GM11168 (cell line): ENCODE measurements at regions not wholly inside any gene's neighbourhood (a gene's known extent, or its start where the extent isn't known, plus 50 kb on each side); places are given as distances from the start of the nearest gene placed in this dataset.

Experiments
- in situ Hi-C: fragments of 300-500 bp; cut with MboI; formaldehyde crosslinking; loops from one replicate; pipeline ENCODE4 v1.12.0; 2022; ENCODE audit warnings: low sequenced_read_pairs; ENCODE audit not compliant: unreplicated experiment

- in situ Hi-C loops: no loop called here
These were observed 637.8 kb downstream of the BRD1 start for GRCh38 chr22:49189871-49190270.

DNA sequence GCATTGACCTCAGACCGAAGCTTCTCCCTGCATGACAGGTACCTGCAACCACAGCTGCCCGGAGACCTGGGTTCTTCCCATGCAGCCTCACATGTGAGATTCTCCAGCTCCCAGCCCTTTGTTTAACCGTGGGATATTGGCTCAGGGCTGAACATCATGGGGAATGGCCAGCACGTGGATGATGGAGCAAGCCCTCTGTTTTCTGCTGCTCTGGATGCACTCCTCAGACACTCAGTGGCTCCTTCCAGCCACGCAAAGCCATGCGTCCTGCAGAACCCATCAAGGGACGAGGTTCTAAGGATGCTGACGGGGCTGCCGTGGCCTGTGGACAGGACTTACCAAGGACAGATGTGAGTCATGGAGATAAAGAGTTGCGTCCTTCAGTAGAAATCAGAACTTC is 639.1 kb downstream of the BRD1 start:
- in situ Hi-C loops: no loop called here

DNA sequence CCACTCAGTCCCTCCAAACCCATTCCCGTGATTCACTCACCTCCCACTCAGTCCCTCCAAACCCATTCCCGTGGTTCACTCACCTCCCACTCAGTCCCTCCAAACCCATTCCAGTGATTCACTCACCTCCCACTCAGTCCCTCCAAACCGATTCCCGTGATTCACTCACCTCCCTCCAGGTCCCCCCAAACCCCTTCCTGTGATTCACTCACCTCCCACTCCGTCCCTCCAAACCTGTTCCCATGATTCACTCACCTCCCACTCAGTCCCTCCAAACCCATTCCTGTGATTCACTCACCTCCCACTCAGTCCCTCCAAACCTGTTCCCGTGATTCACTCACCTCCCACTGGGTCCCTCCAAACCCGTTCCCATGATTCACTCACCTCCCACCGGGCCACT is 639.6 kb downstream of the BRD1 start:
- in situ Hi-C loops: no loop called here

GRCh38 chr22:49186762-49187161 is 640.9 kb downstream of the BRD1 start:
- in situ Hi-C loops: no loop called here

- in situ Hi-C loops: no loop called here
These were observed 641.4 kb downstream of the BRD1 start for GRCh38 chr22:49186293-49186692.

GRCh38 chr22:49185312-49185969 is 642.2 kb downstream of the BRD1 start:
- in situ Hi-C loops: no loop called here

GRCh38 chr22:49184736-49185135 is 642.9 kb downstream of the BRD1 start:
- in situ Hi-C loops: no loop called here

- in situ Hi-C loops: no loop called here
These were observed 643.9 kb downstream of the BRD1 start for GRCh38 chr22:49183826-49184216.

DNA sequence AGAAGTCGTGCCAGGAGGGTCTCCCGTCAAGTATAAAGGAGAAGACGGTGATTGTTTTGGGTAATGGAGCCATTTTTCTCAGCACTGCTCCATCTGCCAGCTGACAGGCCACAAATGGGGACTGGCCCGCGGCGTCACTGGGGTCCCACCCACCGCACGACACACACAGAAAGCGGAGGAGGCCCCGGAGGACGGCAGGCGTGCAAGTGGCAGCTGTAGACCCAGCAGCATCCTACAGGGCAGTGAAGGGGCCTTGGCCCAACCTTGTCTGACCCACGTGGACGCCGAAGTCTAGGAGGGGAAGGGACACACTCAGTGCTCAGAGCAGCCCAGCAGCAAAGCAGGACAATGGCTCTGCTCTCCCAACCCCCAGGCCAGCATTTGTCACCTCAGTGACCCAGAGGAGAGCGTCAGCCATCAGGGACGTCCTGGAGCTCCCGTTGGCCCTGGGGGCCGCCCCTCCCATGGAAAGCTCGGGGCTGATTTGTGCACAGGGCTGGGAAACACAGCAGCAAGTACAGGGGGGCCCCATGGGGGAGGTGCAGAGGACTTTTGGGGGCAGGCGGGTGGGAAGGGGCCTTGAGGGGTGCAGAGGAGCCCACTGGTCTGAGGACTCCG is 644.4 kb downstream of the BRD1 start:
- in situ Hi-C loops: no loop called here

- in situ Hi-C loops: no loop called here
These were observed 645.3 kb downstream of the BRD1 start for GRCh38 chr22:49182416-49182815.

- in situ Hi-C loops: no loop called here
These were observed 645.7 kb downstream of the BRD1 start for GRCh38 chr22:49181942-49182341.

GRCh38 chr22:49181431-49181830 is 646.2 kb downstream of the BRD1 start:
- in situ Hi-C loops: no loop called here

- in situ Hi-C loops: no loop called here
These were observed 647.0 kb downstream of the BRD1 start for GRCh38 chr22:49180683-49181024.

- in situ Hi-C loops: no loop called here
These were observed 647.6 kb downstream of the BRD1 start for GRCh38 chr22:49179886-49180682.

DNA sequence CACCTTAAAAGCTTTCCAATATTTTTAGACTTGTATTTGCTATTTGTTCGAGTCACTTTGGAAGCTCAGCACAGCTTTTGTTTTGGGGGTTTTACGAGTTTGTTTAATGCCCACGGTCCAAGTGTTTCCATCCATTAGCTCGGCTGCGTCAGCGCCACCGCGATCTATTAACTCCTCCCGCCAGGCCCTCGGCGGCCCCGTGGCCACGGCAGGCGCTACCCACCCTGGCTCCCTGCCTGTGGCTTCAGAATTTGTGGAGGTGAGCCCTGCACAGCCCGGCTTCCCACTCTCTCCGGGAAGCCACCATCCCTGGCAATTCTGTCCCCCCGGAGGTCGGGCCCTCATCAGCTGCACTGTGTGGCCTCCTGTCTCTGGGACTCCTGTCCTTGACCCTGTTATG is 648.5 kb downstream of the BRD1 start:
- in situ Hi-C loops: no loop called here

DNA sequence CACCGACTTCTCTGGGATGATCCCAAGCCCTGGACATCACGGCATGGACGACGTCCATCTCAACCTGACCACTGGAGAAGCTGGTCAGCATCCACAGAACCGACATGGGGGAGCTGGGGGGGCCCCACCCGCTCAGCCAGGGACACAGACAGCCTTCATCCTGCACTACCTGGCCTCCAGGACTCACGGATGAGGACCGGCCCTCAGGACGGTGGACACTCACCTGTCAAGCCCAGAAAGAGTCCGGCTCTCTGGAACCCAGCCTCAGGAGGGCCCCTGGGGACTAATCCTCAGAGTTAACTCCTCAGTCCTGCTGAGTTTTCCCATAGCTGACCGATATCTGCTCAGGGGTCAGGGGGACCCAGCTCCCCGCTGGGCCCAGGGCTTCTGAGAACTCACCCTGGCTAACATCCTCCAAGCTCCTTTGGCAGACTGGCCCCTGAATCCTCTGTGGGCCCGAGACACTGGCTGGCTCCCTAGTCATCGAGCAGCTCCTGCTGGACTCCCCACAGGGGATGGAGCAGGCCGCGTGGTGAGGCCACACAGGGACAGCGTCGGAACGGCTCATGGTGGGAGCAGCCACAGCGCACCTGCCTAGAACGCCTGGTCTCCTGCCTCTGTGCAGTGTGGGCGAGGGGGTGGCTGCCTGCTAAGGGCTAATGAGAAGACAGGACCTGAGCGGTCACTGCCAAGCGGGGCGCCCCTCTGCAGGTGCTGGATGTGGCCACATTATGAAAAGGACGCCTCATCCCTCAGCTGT is 649.2 kb downstream of the BRD1 start:
- in situ Hi-C loops: no loop called here

GRCh38 chr22:49177666-49178065 is 650.0 kb downstream of the BRD1 start:
- in situ Hi-C loops: no loop called here

- in situ Hi-C loops: no loop called here
These were observed 650.7 kb downstream of the BRD1 start for GRCh38 chr22:49176956-49177355.

DNA sequence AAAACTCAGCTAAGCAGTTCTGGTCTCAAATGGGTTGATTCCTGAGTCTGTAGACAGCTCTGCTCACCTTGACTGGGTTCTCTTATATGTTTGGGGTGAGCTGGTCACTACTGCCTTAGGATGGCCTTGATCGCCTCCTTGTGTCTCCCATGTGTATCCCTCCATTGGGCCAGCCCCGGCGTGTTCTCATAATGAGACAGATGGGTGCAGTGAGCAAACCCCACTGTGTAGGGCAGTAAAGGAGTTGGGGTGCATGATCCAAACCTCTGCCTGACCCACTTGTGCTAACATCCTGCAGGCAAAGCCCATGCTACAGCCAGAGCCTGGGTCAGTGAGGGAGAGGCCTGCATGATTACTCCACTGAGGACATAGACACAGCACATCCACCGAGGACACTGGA is 657.6 kb downstream of the BRD1 start:
- in situ Hi-C loops: no loop called here

- in situ Hi-C loops: no loop called here
These were observed 658.5 kb downstream of the BRD1 start for GRCh38 chr22:49169074-49169744.
